ENCODE measurements at regions not wholly inside any gene's neighbourhood (a gene's known extent, or its start where the extent isn't known, plus 50 kb on each side); places are given as distances from the start of the nearest gene placed in this dataset.

- TF ChIP-seq, protein P1, sequence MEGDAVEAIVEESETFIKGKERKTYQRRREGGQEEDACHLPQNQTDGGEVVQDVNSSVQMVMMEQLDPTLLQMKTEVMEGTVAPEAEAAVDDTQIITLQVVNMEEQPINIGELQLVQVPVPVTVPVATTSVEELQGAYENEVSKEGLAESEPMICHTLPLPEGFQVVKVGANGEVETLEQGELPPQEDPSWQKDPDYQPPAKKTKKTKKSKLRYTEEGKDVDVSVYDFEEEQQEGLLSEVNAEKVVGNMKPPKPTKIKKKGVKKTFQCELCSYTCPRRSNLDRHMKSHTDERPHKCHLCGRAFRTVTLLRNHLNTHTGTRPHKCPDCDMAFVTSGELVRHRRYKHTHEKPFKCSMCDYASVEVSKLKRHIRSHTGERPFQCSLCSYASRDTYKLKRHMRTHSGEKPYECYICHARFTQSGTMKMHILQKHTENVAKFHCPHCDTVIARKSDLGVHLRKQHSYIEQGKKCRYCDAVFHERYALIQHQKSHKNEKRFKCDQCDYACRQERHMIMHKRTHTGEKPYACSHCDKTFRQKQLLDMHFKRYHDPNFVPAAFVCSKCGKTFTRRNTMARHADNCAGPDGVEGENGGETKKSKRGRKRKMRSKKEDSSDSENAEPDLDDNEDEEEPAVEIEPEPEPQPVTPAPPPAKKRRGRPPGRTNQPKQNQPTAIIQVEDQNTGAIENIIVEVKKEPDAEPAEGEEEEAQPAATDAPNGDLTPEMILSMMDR (IDR thresholded peaks at IDR 0.05; ENCODE audit: insufficient read depth, low read length, poor library complexity, severe bottlenecking), result no peak
- no peak for TF ChIP-seq EZH2phosphoT487 (conservative IDR thresholded peaks at IDR 0.05; ENCODE audit: low read length)
Observed at GRCh38 chr9:86512929-86513328, 158.7 kb upstream of the TUT7 start.
